HCT116 (cell line): ENCODE measurements at regions not wholly inside any gene's neighbourhood (a gene's known extent, or its start where the extent isn't known, plus 50 kb on each side); places are given as distances from the start of the nearest gene placed in this dataset.

ENCODE experiments used
- ATF3 ChIP-seq: IDR thresholded peaks from 2 replicates; pipeline ENCODE4 v1.6.1; 2012
- CEBPB ChIP-seq: IDR thresholded peaks from 2 replicates; pipeline ENCODE4 v1.6.1; 2012; ENCODE audit warnings: low read depth
- ELF1 ChIP-seq: IDR thresholded peaks from 2 replicates; pipeline ENCODE4 v1.6.1; 2012; ENCODE audit warnings: low read depth, borderline replicate concordance
- EZH2 ChIP-seq: fragments of 200-600 bp; sonication (generic); IDR thresholded peaks from 2 replicates; pipeline ENCODE4 v1.6.1; 2017; ENCODE audit warnings: antibody characterized with exemption, mixed run types
- EZH2phosphoT487 ChIP-seq: fragments of 200-600 bp; IDR thresholded peaks from 2 replicates; pipeline ENCODE4 v1.6.1; 2018; ENCODE audit warnings: antibody characterized with exemption, borderline replicate concordance
- POLR2A ChIP-seq: IDR thresholded peaks from 2 replicates; pipeline ENCODE4 v1.7.0; 2011; ENCODE audit warnings: borderline replicate concordance; ENCODE audit not compliant: insufficient read depth, insufficient read length; ENCODE audit errors: extremely low read depth
- POLR2AphosphoS5 ChIP-seq: IDR thresholded peaks from 2 replicates; pipeline ENCODE4 v1.6.1; 2011; ENCODE audit warnings: mild to moderate bottlenecking, low read depth, low read length, moderate library complexity
- REST ChIP-seq: IDR thresholded peaks from 2 replicates; pipeline ENCODE4 v1.6.1; 2012; ENCODE audit warnings: low read depth
- SP1 ChIP-seq: IDR thresholded peaks from 2 replicates; pipeline ENCODE4 v1.6.1; 2012; ENCODE audit warnings: low read depth
- YY1 ChIP-seq: IDR thresholded peaks from 2 replicates; pipeline ENCODE4 v1.6.1; 2011; ENCODE audit warnings: low read length, low read depth, moderate library complexity, mild to moderate bottlenecking; ENCODE audit not compliant: insufficient replicate concordance; ENCODE audit errors: extremely low read depth
- ZFX ChIP-seq: fragments of 450-650 bp; IDR thresholded peaks from 2 replicates; pipeline ENCODE4 v1.6.1; 2017
- TF ChIP-seq, protein P1 (sequence below): IDR thresholded peaks from 2 replicates; pipeline ENCODE4 v1.6.1; 2012
- TF ChIP-seq, protein P2 (sequence below), 3 experiments: fragments of 200-600 bp in 1 of 3; sonication (generic) in 1 of 3; IDR thresholded peaks in 2 of 3; conservative IDR thresholded peaks in 1 of 3; 2 replicates each; pipeline ENCODE4 v1.5.1; 2012 to 2017; ENCODE audit warnings: low read depth in 2 of 3, low read length in 2 of 3, antibody characterized with exemption in 1 of 3, borderline replicate concordance in 1 of 3, control low read depth in 1 of 3, mild to moderate bottlenecking in 1 of 3, mixed read lengths in 1 of 3, mixed run types in 1 of 3, moderate library complexity in 1 of 3; ENCODE audit not compliant: insufficient read depth in 1 of 3

GRCh38 chr13:39943711-39944110, 288.2 kb downstream of the COG6 start:
- TF ChIP-seq, protein P1, sequence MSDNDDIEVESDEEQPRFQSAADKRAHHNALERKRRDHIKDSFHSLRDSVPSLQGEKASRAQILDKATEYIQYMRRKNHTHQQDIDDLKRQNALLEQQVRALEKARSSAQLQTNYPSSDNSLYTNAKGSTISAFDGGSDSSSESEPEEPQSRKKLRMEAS: no peak
- TF ChIP-seq EZH2phosphoT487 (no peak), ATF3 (no peak), EZH2 (no peak), POLR2A (no peak), YY1 (no peak), CEBPB (no peak), ZFX (no peak), POLR2AphosphoS5 (no peak), ELF1 (no peak), SP1 (no peak), REST (no peak)
- TF ChIP-seq, protein P2, sequence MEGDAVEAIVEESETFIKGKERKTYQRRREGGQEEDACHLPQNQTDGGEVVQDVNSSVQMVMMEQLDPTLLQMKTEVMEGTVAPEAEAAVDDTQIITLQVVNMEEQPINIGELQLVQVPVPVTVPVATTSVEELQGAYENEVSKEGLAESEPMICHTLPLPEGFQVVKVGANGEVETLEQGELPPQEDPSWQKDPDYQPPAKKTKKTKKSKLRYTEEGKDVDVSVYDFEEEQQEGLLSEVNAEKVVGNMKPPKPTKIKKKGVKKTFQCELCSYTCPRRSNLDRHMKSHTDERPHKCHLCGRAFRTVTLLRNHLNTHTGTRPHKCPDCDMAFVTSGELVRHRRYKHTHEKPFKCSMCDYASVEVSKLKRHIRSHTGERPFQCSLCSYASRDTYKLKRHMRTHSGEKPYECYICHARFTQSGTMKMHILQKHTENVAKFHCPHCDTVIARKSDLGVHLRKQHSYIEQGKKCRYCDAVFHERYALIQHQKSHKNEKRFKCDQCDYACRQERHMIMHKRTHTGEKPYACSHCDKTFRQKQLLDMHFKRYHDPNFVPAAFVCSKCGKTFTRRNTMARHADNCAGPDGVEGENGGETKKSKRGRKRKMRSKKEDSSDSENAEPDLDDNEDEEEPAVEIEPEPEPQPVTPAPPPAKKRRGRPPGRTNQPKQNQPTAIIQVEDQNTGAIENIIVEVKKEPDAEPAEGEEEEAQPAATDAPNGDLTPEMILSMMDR (IDR thresholded peaks at IDR 0.05 in 2 of 3, conservative IDR thresholded peaks at IDR 0.05 in 1 of 3; ENCODE audit: borderline replicate concordance in 1 of 3, insufficient read depth in 1 of 3, low read depth in 2 of 3, low read length in 2 of 3): no peak
